WTC11 (cell line): ENCODE measurements at regions not wholly inside any gene's neighbourhood (a gene's known extent, or its start where the extent isn't known, plus 50 kb on each side); places are given as distances from the start of the nearest gene placed in this dataset.

Experiments used
- CTCF ChIP-seq: fragments of 200-600 bp; IDR thresholded peaks from 2 replicates; pipeline ENCODE4 v1.8.0; 2022; ENCODE audit warnings: antibody characterized with exemption
- SMAD3 ChIP-seq: sonication (generic); formaldehyde crosslinking; IDR thresholded peaks from 2 replicates; pipeline ENCODE4 v1.8.0; 2022; ENCODE audit warnings: missing genetic modification reagents, mild to moderate bottlenecking, borderline replicate concordance
- USF1 ChIP-seq: sonication (generic); formaldehyde crosslinking; IDR thresholded peaks from 2 replicates; pipeline ENCODE4 v1.8.0; 2022; ENCODE audit warnings: mild to moderate bottlenecking, missing genetic modification reagents
- ZNF416 ChIP-seq: fragments of 250-450 bp; sonication (Bioruptor Pico); IDR thresholded peaks from 2 replicates; pipeline ENCODE4 v1.9.0; 2021; ENCODE audit warnings: mild to moderate bottlenecking, inconsistent platforms

DNA sequence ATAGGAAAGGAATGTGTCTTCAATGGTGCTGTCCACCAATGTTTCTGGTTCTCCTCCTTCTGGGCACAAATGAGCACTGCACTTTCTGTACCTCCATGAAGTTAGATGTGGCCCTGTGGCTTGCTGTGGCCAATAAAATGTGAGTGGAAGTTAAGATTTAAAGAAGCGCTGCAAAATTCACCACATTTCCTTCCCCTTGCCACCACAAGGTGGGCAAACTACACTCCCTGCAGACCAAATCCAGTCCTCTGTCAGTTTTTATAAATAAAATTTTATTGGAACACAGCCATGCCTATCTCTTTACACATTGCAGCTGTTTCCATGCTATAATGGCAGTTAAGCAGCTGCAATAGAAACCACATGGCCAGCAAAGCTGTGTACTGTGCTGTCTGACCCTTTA lies 141.4 kb upstream of the TMPO start:
- TF ChIP-seq ZNF416 (CRISPR knock-in tag) (no peak), CTCF (no peak), USF1 (CRISPR knock-in tag) (no peak), SMAD3 (CRISPR knock-in tag) (no peak)
